GM19025 (cell line): ENCODE measurements at regions not wholly inside any gene's neighbourhood (a gene's known extent, or its start where the extent isn't known, plus 50 kb on each side); places are given as distances from the start of the nearest gene placed in this dataset.

Experiments used
- ATAC-seq: cut with Tn5 transposase; IDR thresholded peaks from one replicate; pipeline ENCODE4 v1.9.1; 2021; ENCODE audit warnings: mild to moderate bottlenecking, low read depth, moderate library complexity; ENCODE audit not compliant: unreplicated experiment

GRCh38 chr2:16135196-16135912 lies 195.0 kb downstream of the MYCN start:
- no peak for ATAC-seq

- ATAC-seq = no peak
Observed at GRCh38 chr2:16134436-16135165, 194.3 kb downstream of the MYCN start.

- ATAC-seq = no peak
Observed at GRCh38 chr2:16130906-16131400, 190.6 kb downstream of the MYCN start.

GRCh38 chr2:16130541-16130880 lies 190.2 kb downstream of the MYCN start:
- no peak for ATAC-seq

GRCh38 chr2:16129716-16130540 lies 189.6 kb downstream of the MYCN start:
- no peak for ATAC-seq

DNA sequence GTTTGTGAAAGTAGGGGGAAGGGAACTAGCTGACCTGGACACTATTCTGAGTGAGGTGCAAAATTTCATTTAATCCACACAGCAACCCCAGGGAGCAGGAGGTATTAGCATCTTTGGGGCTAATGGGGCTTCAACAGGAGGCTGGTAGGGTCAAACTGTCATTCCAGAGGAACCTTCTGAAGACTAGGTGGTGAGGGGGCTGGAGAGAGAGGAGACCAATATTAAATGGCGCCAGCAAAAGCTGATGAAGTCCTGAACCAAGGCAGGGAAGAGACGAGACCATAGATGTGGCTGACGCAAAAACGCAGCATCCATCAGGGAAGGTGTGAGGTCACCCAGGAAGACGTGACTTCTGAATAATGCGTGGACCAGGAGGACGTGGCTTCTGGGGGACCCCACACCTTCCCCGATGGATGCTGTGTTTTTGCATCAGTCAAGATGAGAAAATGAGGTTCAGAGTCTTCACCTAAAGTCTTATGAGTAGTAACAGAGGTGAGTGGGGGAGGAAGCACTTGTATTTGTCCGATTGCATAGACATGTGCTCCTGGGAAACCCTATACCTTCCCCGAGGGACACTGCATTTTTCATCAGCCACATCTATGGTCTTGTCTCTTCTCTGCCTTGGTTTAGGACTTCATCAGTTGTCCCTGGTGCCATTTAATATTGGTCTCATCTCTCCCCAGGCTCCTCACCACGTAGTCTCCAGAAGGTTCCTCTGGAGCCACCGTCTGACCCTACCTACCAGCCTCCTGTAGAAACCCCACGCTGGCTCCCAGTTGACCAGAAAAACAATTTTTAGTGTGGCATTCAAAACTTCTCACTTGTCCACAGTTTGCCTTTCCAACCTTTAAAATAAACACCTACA lies 188.6 kb downstream of the MYCN start:
- ATAC-seq = no peak

GRCh38 chr2:16127958-16128357 lies 187.6 kb downstream of the MYCN start:
- no peak for ATAC-seq

DNA sequence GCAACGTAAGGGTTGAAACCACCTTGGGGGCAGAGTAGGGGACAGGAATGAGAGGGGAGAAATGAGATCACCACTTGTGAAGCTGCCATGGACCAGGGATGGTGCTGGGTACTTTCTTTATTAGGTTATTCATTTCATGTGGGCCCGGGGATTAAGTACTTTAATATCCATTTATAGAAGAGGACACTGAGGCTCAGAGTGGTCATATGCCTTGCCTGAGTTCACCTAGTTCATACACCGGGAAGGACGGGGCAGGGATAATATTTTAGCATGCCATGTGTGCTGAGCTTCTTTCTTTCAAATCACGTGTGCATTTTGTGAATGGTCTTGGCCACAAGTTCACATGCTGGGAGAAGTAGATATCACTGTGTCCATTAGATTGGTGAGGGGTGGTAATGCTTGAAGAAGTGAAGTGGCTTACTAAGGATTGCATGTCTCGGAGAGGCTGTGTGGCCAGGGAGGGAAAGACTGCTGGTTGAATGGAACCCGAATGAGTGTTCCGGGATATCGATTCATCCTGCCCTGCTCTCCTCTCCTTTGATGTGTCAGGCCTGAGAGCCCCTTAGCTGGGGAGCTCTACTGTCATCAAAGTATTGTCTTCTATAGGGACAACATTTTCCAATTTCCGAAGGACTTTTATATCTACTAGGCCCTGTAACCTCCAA lies 187.1 kb downstream of the MYCN start:
- ATAC-seq = no peak

GRCh38 chr2:16126517-16127275 lies 186.3 kb downstream of the MYCN start:
- ATAC-seq = no peak

- ATAC-seq = no peak
Observed at GRCh38 chr2:16125614-16126516, 185.5 kb downstream of the MYCN start.

DNA sequence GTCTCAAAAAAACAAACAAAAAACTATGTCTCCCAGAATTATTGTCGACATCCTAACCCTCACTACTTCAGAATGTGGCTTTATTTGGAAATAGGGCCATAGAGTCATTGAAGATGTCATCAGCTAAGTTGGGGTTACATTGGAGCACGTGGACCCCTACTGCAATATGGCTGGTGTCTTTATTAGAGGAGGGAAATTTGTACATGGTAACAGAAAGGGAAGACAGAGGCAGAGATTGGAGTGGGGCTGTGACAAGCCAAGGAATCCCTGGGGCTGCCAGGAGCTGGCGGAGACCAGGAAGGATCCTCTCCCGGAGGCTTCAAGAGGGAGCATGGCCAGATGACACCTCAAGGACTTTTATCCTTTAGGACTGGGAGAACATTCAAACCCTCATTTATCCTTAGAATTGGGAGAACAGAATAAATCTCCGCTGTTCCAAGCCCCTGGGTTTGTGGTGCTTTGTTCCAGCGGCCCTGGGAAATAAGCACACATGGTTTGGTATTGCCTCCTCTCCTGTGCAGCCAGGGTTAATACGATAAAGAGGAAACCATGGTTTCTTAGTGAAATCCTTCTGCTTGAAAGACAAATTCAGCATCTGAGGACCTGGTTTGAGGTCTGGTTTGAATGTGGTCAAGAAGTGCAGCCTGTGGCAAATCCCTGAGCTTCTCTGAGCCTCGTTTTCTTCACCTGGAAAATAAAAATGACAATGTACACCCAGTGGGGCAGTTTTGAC lies 184.7 kb downstream of the MYCN start:
- no peak for ATAC-seq

DNA sequence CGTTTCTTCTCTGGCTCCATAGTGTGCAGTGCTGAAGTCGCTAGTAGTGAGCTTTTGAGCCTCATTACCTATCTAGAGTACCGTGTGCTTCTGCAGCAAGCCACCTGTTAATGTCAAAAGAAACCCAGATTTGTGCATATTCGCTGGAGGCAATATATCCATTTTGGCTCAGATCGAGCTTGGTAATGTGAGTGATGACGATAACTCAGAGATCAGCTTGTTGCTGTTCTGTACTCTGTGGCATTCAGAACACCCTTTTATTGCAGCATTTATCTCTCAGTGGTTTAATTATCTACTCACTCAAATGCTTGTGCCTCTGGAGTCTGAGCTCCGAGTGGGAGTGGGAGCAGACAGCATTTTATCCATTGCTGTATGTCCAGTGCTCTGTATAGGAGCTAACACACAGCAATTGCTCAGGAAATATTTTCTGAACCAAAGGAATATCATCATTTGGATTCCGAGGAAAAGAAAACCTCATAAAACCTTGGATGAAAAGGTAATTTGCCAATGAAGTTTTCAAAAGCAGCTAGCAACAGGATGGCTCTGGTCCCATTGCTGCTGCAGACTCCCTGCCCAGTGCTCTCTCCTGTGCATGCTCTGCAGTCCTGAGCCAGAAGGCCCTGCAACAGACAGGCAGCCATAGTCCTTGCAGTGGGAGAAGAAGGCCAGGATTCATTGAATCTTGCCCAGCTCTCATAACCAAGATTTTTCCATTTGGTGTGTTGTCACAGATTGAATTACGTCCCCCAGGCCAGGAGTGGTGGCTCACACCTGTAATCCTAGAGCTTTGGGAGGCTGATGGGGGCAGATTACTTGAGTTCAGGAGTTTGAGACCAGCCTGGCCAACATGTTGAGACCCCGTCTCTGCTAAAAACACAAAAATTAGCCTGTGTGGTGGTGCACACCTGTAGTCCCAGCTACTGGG lies 183.8 kb downstream of the MYCN start:
- ATAC-seq = no peak

- ATAC-seq = no peak
Observed at GRCh38 chr2:16123421-16123820, 183.1 kb downstream of the MYCN start.

DNA sequence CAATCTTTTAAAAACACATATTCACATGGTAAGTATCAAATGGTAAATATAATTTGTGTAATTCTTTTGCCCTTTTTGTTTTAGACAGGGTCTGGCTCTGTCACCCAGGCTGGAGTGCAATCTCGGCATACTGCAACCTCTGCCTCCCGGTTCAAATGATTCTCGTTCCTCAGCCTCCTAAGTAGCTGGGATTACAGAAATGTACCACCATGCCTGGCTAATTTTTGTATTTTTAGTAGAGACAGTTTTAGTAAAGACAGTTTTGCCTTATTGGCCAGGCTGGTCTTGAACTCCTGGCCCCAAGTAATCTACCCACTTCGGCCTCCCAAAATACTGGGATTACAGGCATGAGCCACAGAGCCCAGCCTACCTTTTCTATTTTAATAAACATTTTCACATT lies 182.2 kb downstream of the MYCN start:
- ATAC-seq = no peak

GRCh38 chr2:16121986-16122390 lies 181.6 kb downstream of the MYCN start:
- ATAC-seq = no peak

- no peak for ATAC-seq
Observed at GRCh38 chr2:16121231-16121985, 181.1 kb downstream of the MYCN start.
